Mesothelial cell of epicardium (in vitro differentiated cells): ENCODE measurements at regions not wholly inside any gene's neighbourhood (a gene's known extent, or its start where the extent isn't known, plus 50 kb on each side); places are given as distances from the start of the nearest gene placed in this dataset.

Source experiments
- DNase-seq, 2 experiments: peaks; one replicate each; pipeline ENCODE4 v3.0.0; 2021; ENCODE audit warnings: low spot score in 2 of 2; ENCODE audit not compliant: unreplicated experiment in 2 of 2
- H3K27ac Mint-ChIP-seq: 2 replicates; pipeline ENCODE4 v1.8.0; 2021; ENCODE audit warnings: mixed read lengths
- H3K27me3 Mint-ChIP-seq: 2 replicates; pipeline ENCODE4 v1.8.0; 2021; ENCODE audit warnings: low read depth, mixed read lengths
- H3K36me3 Mint-ChIP-seq: 2 replicates; pipeline ENCODE4 v1.8.0; 2021; ENCODE audit warnings: mixed read lengths
- H3K4me1 Mint-ChIP-seq: 2 replicates; pipeline ENCODE4 v1.8.0; 2021; ENCODE audit warnings: mixed read lengths
- H3K4me3 Mint-ChIP-seq: 2 replicates; pipeline ENCODE4 v1.8.0; 2021; ENCODE audit warnings: mild to moderate bottlenecking, moderate library complexity, mixed read lengths
- H3K9me3 Mint-ChIP-seq: 2 replicates; pipeline ENCODE4 v1.8.0; 2021; ENCODE audit warnings: mixed read lengths
- CTCF ChIP-seq: fragments of 200-600 bp; sonication (generic); IDR thresholded peaks from one replicate; pipeline ENCODE4 v1.5.0; 2021; ENCODE audit warnings: antibody characterized with exemption; ENCODE audit not compliant: unreplicated experiment

GRCh38 chr5:135695656-135696313 is 117.0 kb upstream of the CXCL14 start:
- no peaks in the 10 kb centered on the region for H3K36me3 Mint-ChIP-seq
- H3K4me1 Mint-ChIP-seq, result peaks cover 22% of the 10 kb centered on the region
- no peak overlapping the region for H3K27ac Mint-ChIP-seq
- no peaks in the 10 kb centered on the region for H3K27me3 Mint-ChIP-seq
- no peak for DNase-seq
- TF ChIP-seq CTCF, result no peak
- H3K9me3 Mint-ChIP-seq, result peaks cover 6% of the 10 kb centered on the region
- no peak overlapping the region for H3K4me3 Mint-ChIP-seq

GRCh38 chr5:135694906-135695305 is 116.1 kb upstream of the CXCL14 start:
- Mint-ChIP-seq H3K9me3 (peaks cover 6% of the 10 kb centered on the region), H3K36me3 (no peaks in the 10 kb centered on the region), H3K27me3 (no peaks in the 10 kb centered on the region), H3K4me3 (no peak overlapping the region), H3K27ac (no peak overlapping the region), H3K4me1 (peaks cover 22% of the 10 kb centered on the region)
- no peak for TF ChIP-seq CTCF
- DNase-seq, result no peak

- H3K4me1 Mint-ChIP-seq, result peaks cover 22% of the 10 kb centered on the region
These were observed 115.2 kb upstream of the CXCL14 start for GRCh38 chr5:135694012-135694411.

GRCh38 chr5:135693371-135693955 is 114.7 kb upstream of the CXCL14 start:
- H3K4me3 Mint-ChIP-seq, result no peak overlapping the region
- H3K27ac Mint-ChIP-seq, result no peak overlapping the region
- H3K27me3 Mint-ChIP-seq, result no peaks in the 10 kb centered on the region
- no peak for DNase-seq
- no peaks in the 10 kb centered on the region for H3K36me3 Mint-ChIP-seq
- H3K4me1 Mint-ChIP-seq, result peaks cover 22% of the 10 kb centered on the region
- TF ChIP-seq CTCF, result no peak
- no peaks in the 10 kb centered on the region for H3K9me3 Mint-ChIP-seq

More at GRCh38 chr5:135694012-135694411, 115.2 kb upstream of the CXCL14 start:
- H3K36me3 Mint-ChIP-seq, result no peaks in the 10 kb centered on the region
- peaks cover 2% of the 10 kb centered on the region for H3K9me3 Mint-ChIP-seq
- no peak overlapping the region for H3K4me3 Mint-ChIP-seq
- H3K27me3 Mint-ChIP-seq, result no peaks in the 10 kb centered on the region
- TF ChIP-seq CTCF, result no peak
- H3K27ac Mint-ChIP-seq, result no peak overlapping the region
- no peak for DNase-seq

GRCh38 chr5:135691044-135691443 is 112.3 kb upstream of the CXCL14 start:
- TF ChIP-seq CTCF, result no peak
- Mint-ChIP-seq H3K4me3 (no peak overlapping the region), H3K27ac (no peak overlapping the region), H3K36me3 (no peaks in the 10 kb centered on the region), H3K9me3 (no peaks in the 10 kb centered on the region), H3K4me1 (peaks cover 22% of the 10 kb centered on the region), H3K27me3 (no peaks in the 10 kb centered on the region)
- no peak for DNase-seq
